ENCODE measurements at regions not wholly inside any gene's neighbourhood (a gene's known extent, or its start where the extent isn't known, plus 50 kb on each side); places are given as distances from the start of the nearest gene placed in this dataset.

- Mint-ChIP-seq H3K36me3 (no peaks in the 10 kb centered on the region), H3K27ac (no peak overlapping the region), H3K9me3 (peaks cover 10% of the 10 kb centered on the region), H3K4me1 (peaks cover 14% of the 10 kb centered on the region), H3K27me3 (ENCODE audit: insufficient read depth, low read depth) (peaks cover 2% of the 10 kb centered on the region), H3K4me3 (no peak overlapping the region)
- Histone ChIP-seq H3K4me3 (no peak overlapping the region), H3K9ac (no peak overlapping the region), H3K79me2 (ENCODE audit: low read depth) (no peaks in the 10 kb centered on the region), H3K4me2 (no peak overlapping the region), H3K36me3 (no peaks in the 10 kb centered on the region), H4K20me1 (ENCODE audit: low read depth) (no peaks in the 10 kb centered on the region), H3K27ac (no peak overlapping the region), H3K9me3 (ENCODE audit: low read depth) (no peaks in the 10 kb centered on the region), H3K27me3 (no peaks in the 10 kb centered on the region), H3K4me1 (peaks cover 12% of the 10 kb centered on the region), H2AFZ (replicated peaks) (no peak overlapping the region), H3F3A (ENCODE audit: low read depth) (no peaks in the 10 kb centered on the region)
- TF ChIP-seq EZH2 (IDR thresholded peaks at IDR 0.05): no peak
- no peak for DNase-seq (ENCODE audit: low spot score)
Measured at GRCh38 chr5:74364507-74364906, 276.0 kb downstream of the ENC1 start.

DNA sequence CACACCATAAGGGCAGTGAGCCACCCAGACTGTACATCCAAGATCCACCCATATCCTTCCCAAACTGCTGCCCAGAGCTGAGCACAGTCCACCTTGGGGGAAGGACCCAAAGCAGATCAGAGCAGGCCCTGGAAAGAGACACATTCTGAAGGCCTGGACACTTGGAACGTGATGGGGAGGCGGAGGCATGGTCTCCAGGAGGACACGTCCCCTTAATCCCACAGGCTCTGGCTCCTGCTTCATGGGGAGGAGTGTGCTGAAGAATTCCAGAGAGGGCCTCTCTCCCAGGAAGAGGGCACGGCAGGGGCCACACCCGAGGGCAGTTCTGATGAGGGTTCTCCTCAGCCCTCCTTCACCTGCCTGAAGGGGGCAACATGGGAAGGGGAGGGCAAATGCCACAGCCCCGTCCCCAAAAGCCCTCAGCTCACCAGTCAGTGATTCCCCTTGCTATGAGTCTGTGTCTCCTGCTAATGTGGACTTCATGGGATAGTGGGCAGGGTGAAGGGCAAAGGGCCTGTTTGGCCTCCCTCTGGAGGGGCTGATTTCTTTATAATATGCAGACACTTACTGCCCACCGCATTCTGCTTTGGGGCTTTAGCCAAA is 276.8 kb downstream of the ENC1 start:
- Histone ChIP-seq H3K4me1 (peaks cover 12% of the 10 kb centered on the region), H3K4me2 (no peak overlapping the region), H3K36me3 (no peaks in the 10 kb centered on the region), H3K9me3 (ENCODE audit: low read depth) (no peaks in the 10 kb centered on the region), H3K9ac (no peak overlapping the region), H2AFZ (replicated peaks) (no peak overlapping the region), H3K27me3 (no peaks in the 10 kb centered on the region), H4K20me1 (ENCODE audit: low read depth) (no peaks in the 10 kb centered on the region), H3K79me2 (ENCODE audit: low read depth) (no peaks in the 10 kb centered on the region), H3K27ac (no peak overlapping the region), H3K4me3 (no peak overlapping the region), H3F3A (ENCODE audit: low read depth) (no peaks in the 10 kb centered on the region)
- Mint-ChIP-seq H3K27me3 (ENCODE audit: insufficient read depth, low read depth) (peaks cover 2% of the 10 kb centered on the region), H3K4me3 (no peak overlapping the region), H3K4me1 (peaks cover 17% of the 10 kb centered on the region), H3K27ac (peak overlapping the region; percentile 25), H3K9me3 (peaks cover 10% of the 10 kb centered on the region), H3K36me3 (no peaks in the 10 kb centered on the region)
- DNase-seq (ENCODE audit: low spot score): no peak
- TF ChIP-seq EZH2phosphoT487 (IDR thresholded peaks at IDR 0.05): no peak
- TF ChIP-seq, protein P1, sequence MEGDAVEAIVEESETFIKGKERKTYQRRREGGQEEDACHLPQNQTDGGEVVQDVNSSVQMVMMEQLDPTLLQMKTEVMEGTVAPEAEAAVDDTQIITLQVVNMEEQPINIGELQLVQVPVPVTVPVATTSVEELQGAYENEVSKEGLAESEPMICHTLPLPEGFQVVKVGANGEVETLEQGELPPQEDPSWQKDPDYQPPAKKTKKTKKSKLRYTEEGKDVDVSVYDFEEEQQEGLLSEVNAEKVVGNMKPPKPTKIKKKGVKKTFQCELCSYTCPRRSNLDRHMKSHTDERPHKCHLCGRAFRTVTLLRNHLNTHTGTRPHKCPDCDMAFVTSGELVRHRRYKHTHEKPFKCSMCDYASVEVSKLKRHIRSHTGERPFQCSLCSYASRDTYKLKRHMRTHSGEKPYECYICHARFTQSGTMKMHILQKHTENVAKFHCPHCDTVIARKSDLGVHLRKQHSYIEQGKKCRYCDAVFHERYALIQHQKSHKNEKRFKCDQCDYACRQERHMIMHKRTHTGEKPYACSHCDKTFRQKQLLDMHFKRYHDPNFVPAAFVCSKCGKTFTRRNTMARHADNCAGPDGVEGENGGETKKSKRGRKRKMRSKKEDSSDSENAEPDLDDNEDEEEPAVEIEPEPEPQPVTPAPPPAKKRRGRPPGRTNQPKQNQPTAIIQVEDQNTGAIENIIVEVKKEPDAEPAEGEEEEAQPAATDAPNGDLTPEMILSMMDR (IDR thresholded peaks at IDR 0.05): no peak
- no peak for TF ChIP-seq EZH2 (IDR thresholded peaks at IDR 0.05)

- TF ChIP-seq EZH2 (IDR thresholded peaks at IDR 0.05): no peak
- TF ChIP-seq, protein P1 (IDR thresholded peaks at IDR 0.05): no peak
- no peak for TF ChIP-seq EZH2phosphoT487 (IDR thresholded peaks at IDR 0.05)
- H3K4me1 Mint-ChIP-seq: peaks cover 14% of the 10 kb centered on the region
Measured at GRCh38 chr5:74361406-74362358, 278.8 kb downstream of the ENC1 start.

More at GRCh38 chr5:74361406-74362358, 278.8 kb downstream of the ENC1 start:
- Histone ChIP-seq H4K20me1 (ENCODE audit: low read depth) (no peaks in the 10 kb centered on the region), H3K36me3 (no peaks in the 10 kb centered on the region), H3K9me3 (ENCODE audit: low read depth) (no peaks in the 10 kb centered on the region), H3K4me1 (no peaks in the 10 kb centered on the region), H3F3A (ENCODE audit: low read depth) (no peaks in the 10 kb centered on the region), H3K9ac (no peak overlapping the region), H3K27me3 (no peaks in the 10 kb centered on the region), H3K79me2 (ENCODE audit: low read depth) (no peaks in the 10 kb centered on the region), H3K4me3 (no peak overlapping the region), H3K27ac (no peak overlapping the region), H2AFZ (replicated peaks) (no peak overlapping the region), H3K4me2 (no peak overlapping the region)
- Mint-ChIP-seq H3K4me3 (no peak overlapping the region), H3K27me3 (ENCODE audit: insufficient read depth, low read depth) (peaks cover 7% of the 10 kb centered on the region), H3K36me3 (no peaks in the 10 kb centered on the region), H3K27ac (no peak overlapping the region), H3K9me3 (peaks cover 14% of the 10 kb centered on the region)
- DNase-seq (ENCODE audit: low spot score): no peak
